Panc1 (cell line): ENCODE measurements at regions not wholly inside any gene's neighbourhood (a gene's known extent, or its start where the extent isn't known, plus 50 kb on each side); places are given as distances from the start of the nearest gene placed in this dataset.

Experiments used
- ATAC-seq: fragments of 200-7000 bp; cut with Tn5 transposase; 2 replicates; pipeline ENCODE4 v1.9.1; 2020; ENCODE audit warnings: mild to moderate bottlenecking, moderate library complexity
- BruUV-seq: library from RNA; stranded (reverse); fragments of 400-500 nt; replicated peaks from 2 replicates; lab custom pipeline; 2021; lab: Mats Ljungman, UMichigan
- CTCF ChIA-PET: fragments of 300-600 bp; sonication (Branson Sonifier 250); formaldehyde crosslinking; loops from one replicate; lab custom pipeline; 2022; ENCODE audit warnings: antibody characterized with exemption; lab: Charles Lee
- POLR2A ChIA-PET: fragments of 300-600 bp; sonication (Branson Sonifier 250); formaldehyde crosslinking; loops from one replicate; lab custom pipeline; 2022; ENCODE audit warnings: antibody characterized with exemption; lab: Charles Lee
- DNase-seq: peaks from one replicate; pipeline ENCODE4 v3.0.0-alpha.2; 2010; ENCODE audit warnings: low read depth, low spot score
- H3K27ac ChIP-seq: 2 replicates; pipeline ENCODE4 v1.5.1; 2011; ENCODE audit warnings: mild to moderate bottlenecking, low read length, inconsistent platforms
- H3K27me3 ChIP-seq: fragments of 200-500 bp; sonication (Bioruptor generic); 2 replicates; pipeline ENCODE4 v1.6.0; 2014; ENCODE audit warnings: low read length, inconsistent platforms; ENCODE audit not compliant: control insufficient read depth, insufficient read depth
- H3K36me3 ChIP-seq: fragments of 200-500 bp; sonication (Bioruptor generic); 2 replicates; pipeline ENCODE4 v1.5.1; 2014; ENCODE audit warnings: inconsistent platforms, mild to moderate bottlenecking, low read length, moderate library complexity; ENCODE audit not compliant: control insufficient read depth, insufficient read depth
- H3K4me1 ChIP-seq: 2 replicates; pipeline ENCODE4 v1.5.1; 2011; ENCODE audit warnings: inconsistent platforms, mild to moderate bottlenecking, low read length, moderate library complexity; ENCODE audit not compliant: control insufficient read depth, insufficient read depth
- H3K4me3 ChIP-seq, 2 experiments: 2 replicates each; pipeline ENCODE4 v1.5.1; 2011 to 2012; ENCODE audit warnings: low read depth in 2 of 2, low read length in 2 of 2, mild to moderate bottlenecking in 2 of 2, inconsistent platforms in 1 of 2, moderate library complexity in 1 of 2
- H3K9me3 ChIP-seq: fragments of 200-500 bp; sonication (Bioruptor generic); 2 replicates; pipeline ENCODE4 v1.5.1; 2014; ENCODE audit warnings: low read depth, mild to moderate bottlenecking, inconsistent platforms, low read length, moderate library complexity; ENCODE audit not compliant: control insufficient read depth, insufficient read depth
- POLR2AphosphoS5 ChIP-seq: IDR thresholded peaks from 2 replicates; pipeline ENCODE4 v1.6.1; 2012; ENCODE audit warnings: mild to moderate bottlenecking, low read depth, low read length, moderate library complexity
- SIN3A ChIP-seq: IDR thresholded peaks from 2 replicates; pipeline ENCODE4 v1.6.1; 2012; ENCODE audit warnings: low read depth, mild to moderate bottlenecking, low read length, moderate library complexity, borderline replicate concordance; ENCODE audit not compliant: insufficient read depth
- TCF7L2 ChIP-seq: IDR thresholded peaks from 2 replicates; pipeline ENCODE4 v1.6.1; 2011; ENCODE audit warnings: mild to moderate bottlenecking, low read depth, low read length, inconsistent platforms
- in situ Hi-C: cut with HindIII; loops from 2 replicates; pipeline ENCODE4 v1.10.0; 2016; ENCODE audit warnings: low sequenced_read_pairs, low pct_unique_long_range_greater_than_20kb
- intact Hi-C: fragments of 100-400 bp; cut with micrococcal nuclease; formaldehyde crosslinking; loops from one replicate; pipeline ENCODE4 v1.10.0; 2022; ENCODE audit not compliant: unreplicated experiment
- TF ChIP-seq, protein P1 (sequence below): fragments of 450-650 bp; IDR thresholded peaks from 2 replicates; pipeline ENCODE4 v1.5.1; 2017; ENCODE audit warnings: mild to moderate bottlenecking
- TF ChIP-seq, protein P2 (sequence below), 2 experiments: IDR thresholded peaks; 2 replicates each; pipeline ENCODE4 v1.6.1; 2011 to 2012; ENCODE audit warnings: low read depth in 2 of 2, control low read depth in 1 of 2, low read length in 1 of 2, mild to moderate bottlenecking in 1 of 2, moderate library complexity in 1 of 2; ENCODE audit not compliant: insufficient read depth in 1 of 2

DNA sequence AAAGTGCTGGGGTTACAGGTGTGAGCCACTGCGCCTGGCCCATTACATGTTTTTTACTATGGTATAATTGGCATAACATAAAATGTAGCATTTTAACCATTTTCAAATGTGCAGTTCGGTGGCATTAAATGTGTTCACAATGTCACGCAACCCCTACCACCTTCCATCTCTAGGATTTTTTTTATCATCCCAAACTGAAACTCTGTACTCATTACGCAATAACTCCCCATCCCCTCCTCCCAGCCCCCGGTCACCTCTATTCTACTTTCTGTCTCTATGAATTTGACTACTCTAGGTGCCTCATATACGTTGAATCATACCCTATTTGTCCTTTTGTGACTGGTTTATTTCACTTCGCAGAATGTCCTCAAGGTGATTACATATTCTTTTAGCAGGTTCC, 233.1 kb upstream of the ARID1B start:
- Histone ChIP-seq H3K4me1 (no peaks in the 10 kb centered on the region), H3K27me3 (no peaks in the 10 kb centered on the region), H3K9me3 (no peaks in the 10 kb centered on the region), H3K27ac (no peak overlapping the region), H3K4me3 (no peak overlapping the region), H3K36me3 (no peaks in the 10 kb centered on the region)
- POLR2A ChIA-PET, result no interaction called here
- no TSS peak for BruUV-seq
- DNase-seq, result no peak
- TF ChIP-seq POLR2AphosphoS5, result no peak
- intact Hi-C loops (no loop called here), in situ Hi-C loops (no loop called here)
- ATAC-seq, result no peak
- CTCF ChIA-PET, result no interaction called here

- Histone ChIP-seq H3K27ac (no peak overlapping the region), H3K4me1 (no peaks in the 10 kb centered on the region), H3K36me3 (no peaks in the 10 kb centered on the region), H3K9me3 (no peaks in the 10 kb centered on the region), H3K4me3 (no peak overlapping the region), H3K27me3 (no peaks in the 10 kb centered on the region)
- no TSS peak for BruUV-seq
- no peak for ATAC-seq
- ChIA-PET CTCF (no interaction called here), POLR2A (no interaction called here)
- DNase-seq, result no peak
- in situ Hi-C loops (no loop called here), intact Hi-C loops (no loop called here)
- no peak for TF ChIP-seq SIN3A
- TF ChIP-seq POLR2AphosphoS5, result no peak
- TF ChIP-seq TCF7L2, result no peak
- TF ChIP-seq, protein P1, sequence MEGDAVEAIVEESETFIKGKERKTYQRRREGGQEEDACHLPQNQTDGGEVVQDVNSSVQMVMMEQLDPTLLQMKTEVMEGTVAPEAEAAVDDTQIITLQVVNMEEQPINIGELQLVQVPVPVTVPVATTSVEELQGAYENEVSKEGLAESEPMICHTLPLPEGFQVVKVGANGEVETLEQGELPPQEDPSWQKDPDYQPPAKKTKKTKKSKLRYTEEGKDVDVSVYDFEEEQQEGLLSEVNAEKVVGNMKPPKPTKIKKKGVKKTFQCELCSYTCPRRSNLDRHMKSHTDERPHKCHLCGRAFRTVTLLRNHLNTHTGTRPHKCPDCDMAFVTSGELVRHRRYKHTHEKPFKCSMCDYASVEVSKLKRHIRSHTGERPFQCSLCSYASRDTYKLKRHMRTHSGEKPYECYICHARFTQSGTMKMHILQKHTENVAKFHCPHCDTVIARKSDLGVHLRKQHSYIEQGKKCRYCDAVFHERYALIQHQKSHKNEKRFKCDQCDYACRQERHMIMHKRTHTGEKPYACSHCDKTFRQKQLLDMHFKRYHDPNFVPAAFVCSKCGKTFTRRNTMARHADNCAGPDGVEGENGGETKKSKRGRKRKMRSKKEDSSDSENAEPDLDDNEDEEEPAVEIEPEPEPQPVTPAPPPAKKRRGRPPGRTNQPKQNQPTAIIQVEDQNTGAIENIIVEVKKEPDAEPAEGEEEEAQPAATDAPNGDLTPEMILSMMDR, result no peak
- TF ChIP-seq, protein P2, sequence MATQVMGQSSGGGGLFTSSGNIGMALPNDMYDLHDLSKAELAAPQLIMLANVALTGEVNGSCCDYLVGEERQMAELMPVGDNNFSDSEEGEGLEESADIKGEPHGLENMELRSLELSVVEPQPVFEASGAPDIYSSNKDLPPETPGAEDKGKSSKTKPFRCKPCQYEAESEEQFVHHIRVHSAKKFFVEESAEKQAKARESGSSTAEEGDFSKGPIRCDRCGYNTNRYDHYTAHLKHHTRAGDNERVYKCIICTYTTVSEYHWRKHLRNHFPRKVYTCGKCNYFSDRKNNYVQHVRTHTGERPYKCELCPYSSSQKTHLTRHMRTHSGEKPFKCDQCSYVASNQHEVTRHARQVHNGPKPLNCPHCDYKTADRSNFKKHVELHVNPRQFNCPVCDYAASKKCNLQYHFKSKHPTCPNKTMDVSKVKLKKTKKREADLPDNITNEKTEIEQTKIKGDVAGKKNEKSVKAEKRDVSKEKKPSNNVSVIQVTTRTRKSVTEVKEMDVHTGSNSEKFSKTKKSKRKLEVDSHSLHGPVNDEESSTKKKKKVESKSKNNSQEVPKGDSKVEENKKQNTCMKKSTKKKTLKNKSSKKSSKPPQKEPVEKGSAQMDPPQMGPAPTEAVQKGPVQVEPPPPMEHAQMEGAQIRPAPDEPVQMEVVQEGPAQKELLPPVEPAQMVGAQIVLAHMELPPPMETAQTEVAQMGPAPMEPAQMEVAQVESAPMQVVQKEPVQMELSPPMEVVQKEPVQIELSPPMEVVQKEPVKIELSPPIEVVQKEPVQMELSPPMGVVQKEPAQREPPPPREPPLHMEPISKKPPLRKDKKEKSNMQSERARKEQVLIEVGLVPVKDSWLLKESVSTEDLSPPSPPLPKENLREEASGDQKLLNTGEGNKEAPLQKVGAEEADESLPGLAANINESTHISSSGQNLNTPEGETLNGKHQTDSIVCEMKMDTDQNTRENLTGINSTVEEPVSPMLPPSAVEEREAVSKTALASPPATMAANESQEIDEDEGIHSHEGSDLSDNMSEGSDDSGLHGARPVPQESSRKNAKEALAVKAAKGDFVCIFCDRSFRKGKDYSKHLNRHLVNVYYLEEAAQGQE (IDR thresholded peaks at IDR 0.05; ENCODE audit: insufficient read depth in 1 of 2, low read depth in 2 of 2, low read length in 1 of 2), result no peak
Measured at GRCh38 chr6:156543431-156543830, 233.7 kb upstream of the ARID1B start.

DNA sequence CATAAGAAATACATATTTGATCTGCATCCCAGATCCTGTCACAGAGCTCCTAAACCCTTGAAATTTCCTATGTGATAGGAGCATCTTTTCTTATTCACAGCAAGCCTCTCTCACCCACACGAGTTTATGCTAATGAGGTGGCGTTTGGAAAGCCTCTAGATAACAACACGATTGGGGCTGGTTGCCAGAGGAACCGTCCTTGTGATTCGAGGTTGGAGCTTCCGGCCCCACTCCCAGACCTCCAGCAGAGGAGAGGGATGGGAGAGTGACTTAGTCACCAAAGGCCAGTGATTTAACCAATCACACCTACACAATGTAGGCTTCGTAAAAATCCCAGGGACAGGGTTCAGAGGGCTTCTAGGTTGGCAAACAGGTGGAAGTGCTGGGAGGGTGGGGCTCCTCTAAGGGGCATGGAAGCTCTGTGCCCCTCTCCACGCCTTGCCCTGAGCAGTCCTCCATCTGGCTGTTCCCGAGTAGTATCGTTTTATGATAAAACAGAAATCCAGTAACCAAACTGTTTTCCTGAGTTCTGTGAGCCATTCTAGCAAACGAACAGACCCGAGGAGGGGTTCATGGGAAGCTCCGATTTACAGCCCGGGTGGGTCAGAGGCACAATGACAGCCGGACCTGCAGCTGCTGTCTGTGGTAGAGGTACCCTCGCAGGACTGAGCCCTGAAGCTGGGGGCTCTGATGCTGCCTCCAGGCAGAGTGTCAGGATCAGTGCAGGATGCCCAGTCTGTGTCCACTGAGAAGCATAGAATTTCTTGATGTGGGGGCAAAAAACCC, 238.1 kb upstream of the ARID1B start:
- ChIA-PET CTCF (no interaction called here), POLR2A (no interaction called here)
- H3K27ac ChIP-seq, result peak overlapping the region; percentile 11; the same call in 1 of the 2 replicates
- TF ChIP-seq SIN3A (no peak), POLR2AphosphoS5 (no peak), TCF7L2 (no peak)
- TF ChIP-seq, protein P2 (IDR thresholded peaks at IDR 0.05; ENCODE audit: insufficient read depth in 1 of 2, low read depth in 2 of 2, low read length in 1 of 2), result no peak
- TF ChIP-seq, protein P1, result no peak
- no peak overlapping the region for H3K4me3 ChIP-seq
- in situ Hi-C loops, result no loop called here
- ATAC-seq (no peak), DNase-seq (no peak)
- intact Hi-C loops, result no loop called here
- no peaks in the 10 kb centered on the region for H3K36me3 ChIP-seq
- BruUV-seq, result no TSS peak
- no peaks in the 10 kb centered on the region for H3K27me3 ChIP-seq
- H3K4me1 ChIP-seq, result no peaks in the 10 kb centered on the region
- H3K9me3 ChIP-seq, result no peaks in the 10 kb centered on the region
